RWPE2 (cell line): ENCODE measurements at regions not wholly inside any gene's neighbourhood (a gene's known extent, or its start where the extent isn't known, plus 50 kb on each side); places are given as distances from the start of the nearest gene placed in this dataset.
"Not testable (repeated sequence)": the region's sequence is repeated elsewhere in the genome, so short reads cannot be mapped to it uniquely, and the experiment has no call there.

Experiments
- ATAC-seq: fragments of 200-7000 bp; cut with Tn5 transposase; 3 replicates; pipeline ENCODE4 v1.9.1; 2021; ENCODE audit warnings: low read depth
- DNase-seq: peaks from one replicate; pipeline ENCODE4 v3.0.0-alpha.2; 2020; ENCODE audit warnings: low spot score
- H3K27ac ChIP-seq: fragments of 450-650 bp; 2 replicates; pipeline ENCODE4 v1.5.1; 2017; ENCODE audit warnings: mild to moderate bottlenecking; ENCODE audit not compliant: poor library complexity, severe bottlenecking
- H3K27me3 ChIP-seq: fragments of 250-450 bp; sonication (Bioruptor Pico); 2 replicates; pipeline ENCODE4 v1.5.1; 2021; ENCODE audit warnings: mild to moderate bottlenecking, moderate library complexity; ENCODE audit not compliant: insufficient read depth, poor library complexity, severe bottlenecking
- H3K36me3 ChIP-seq: fragments of 250-450 bp; sonication (Bioruptor Pico); 2 replicates; pipeline ENCODE4 v1.5.1; 2020; ENCODE audit warnings: low read depth, mild to moderate bottlenecking, moderate library complexity
- H3K4me1 ChIP-seq: fragments of 250-450 bp; sonication (Bioruptor Pico); 2 replicates; pipeline ENCODE4 v1.5.1; 2021; ENCODE audit warnings: mild to moderate bottlenecking, moderate library complexity; ENCODE audit not compliant: insufficient read depth, poor library complexity, severe bottlenecking
- H3K4me3 ChIP-seq: fragments of 250-450 bp; sonication (Bioruptor Pico); 2 replicates; pipeline ENCODE4 v1.5.1; 2021; ENCODE audit warnings: mild to moderate bottlenecking, moderate library complexity; ENCODE audit not compliant: severe bottlenecking
- H3K9me3 ChIP-seq: fragments of 250-450 bp; sonication (Bioruptor Pico); 2 replicates; pipeline ENCODE4 v1.5.1; 2021; ENCODE audit warnings: mild to moderate bottlenecking, moderate library complexity; ENCODE audit not compliant: severe bottlenecking
- TF ChIP-seq, protein P1 (sequence below): fragments of 450-650 bp; IDR thresholded peaks from one replicate; pipeline ENCODE4 v1.5.1; 2017; ENCODE audit warnings: mild to moderate bottlenecking, moderate library complexity; ENCODE audit not compliant: poor library complexity, severe bottlenecking

DNA sequence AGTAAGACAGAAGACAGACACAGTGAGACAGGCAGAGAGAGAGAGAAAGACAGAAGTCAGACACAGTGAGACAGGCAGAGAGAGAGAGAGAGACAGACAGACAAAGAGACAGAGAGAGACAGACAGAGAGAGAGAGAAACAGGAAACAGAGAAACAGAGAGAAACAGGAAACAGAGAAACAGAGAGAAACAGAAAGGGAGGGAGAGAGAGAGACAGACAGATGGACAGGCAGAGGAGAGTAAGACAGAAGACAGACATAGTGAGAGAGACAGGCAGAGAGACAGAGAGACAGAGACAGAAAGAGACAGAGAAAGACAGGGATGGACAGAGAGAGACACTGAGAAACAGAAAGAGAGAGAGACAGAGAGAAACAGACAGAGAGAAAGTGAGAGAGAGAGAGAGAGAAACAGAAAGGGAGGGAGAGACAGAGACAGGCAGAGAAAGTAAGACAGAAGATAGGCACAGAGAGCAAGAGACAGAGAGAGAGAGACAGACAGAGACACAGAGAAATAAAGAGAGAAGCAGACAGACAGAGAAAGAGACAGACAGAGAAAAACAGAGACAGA is 109.3 kb upstream of the ANKRD30BL start:
- Histone ChIP-seq H3K4me1 (no peaks in the 10 kb centered on the region), H3K36me3 (no peaks in the 10 kb centered on the region), H3K4me3 (no peak overlapping the region), H3K9me3 (no peaks in the 10 kb centered on the region), H3K27me3 (no peaks in the 10 kb centered on the region), H3K27ac (no peak overlapping the region)
- TF ChIP-seq, protein P1, sequence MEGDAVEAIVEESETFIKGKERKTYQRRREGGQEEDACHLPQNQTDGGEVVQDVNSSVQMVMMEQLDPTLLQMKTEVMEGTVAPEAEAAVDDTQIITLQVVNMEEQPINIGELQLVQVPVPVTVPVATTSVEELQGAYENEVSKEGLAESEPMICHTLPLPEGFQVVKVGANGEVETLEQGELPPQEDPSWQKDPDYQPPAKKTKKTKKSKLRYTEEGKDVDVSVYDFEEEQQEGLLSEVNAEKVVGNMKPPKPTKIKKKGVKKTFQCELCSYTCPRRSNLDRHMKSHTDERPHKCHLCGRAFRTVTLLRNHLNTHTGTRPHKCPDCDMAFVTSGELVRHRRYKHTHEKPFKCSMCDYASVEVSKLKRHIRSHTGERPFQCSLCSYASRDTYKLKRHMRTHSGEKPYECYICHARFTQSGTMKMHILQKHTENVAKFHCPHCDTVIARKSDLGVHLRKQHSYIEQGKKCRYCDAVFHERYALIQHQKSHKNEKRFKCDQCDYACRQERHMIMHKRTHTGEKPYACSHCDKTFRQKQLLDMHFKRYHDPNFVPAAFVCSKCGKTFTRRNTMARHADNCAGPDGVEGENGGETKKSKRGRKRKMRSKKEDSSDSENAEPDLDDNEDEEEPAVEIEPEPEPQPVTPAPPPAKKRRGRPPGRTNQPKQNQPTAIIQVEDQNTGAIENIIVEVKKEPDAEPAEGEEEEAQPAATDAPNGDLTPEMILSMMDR, result no peak
- ATAC-seq (no peak), DNase-seq (no peak)

DNA sequence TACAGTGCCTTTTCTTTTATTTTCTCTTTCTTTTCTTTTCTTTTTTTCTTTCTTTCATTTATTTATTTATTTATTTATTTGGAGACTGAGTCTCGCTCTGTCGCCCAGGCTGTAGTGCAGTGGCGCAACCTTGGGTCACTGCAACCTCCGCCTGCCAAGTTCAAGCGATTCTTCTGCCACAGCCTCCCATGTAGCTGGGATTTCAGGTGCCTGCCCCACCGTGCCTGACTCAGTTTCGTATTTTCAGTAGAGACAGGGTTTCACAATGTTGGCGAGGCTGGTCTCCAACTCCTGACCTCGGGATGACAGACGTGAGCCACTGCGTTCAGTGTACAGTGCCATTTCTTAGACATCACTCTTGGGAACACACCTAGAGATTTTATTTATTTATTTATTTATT is 110.0 kb upstream of the ANKRD30BL start:
- not testable (repeated sequence) for ATAC-seq, H3K4me1 ChIP-seq, H3K27me3 ChIP-seq, H3K9me3 ChIP-seq, H3K27ac ChIP-seq, H3K36me3 ChIP-seq, H3K4me3 ChIP-seq, DNase-seq

DNA sequence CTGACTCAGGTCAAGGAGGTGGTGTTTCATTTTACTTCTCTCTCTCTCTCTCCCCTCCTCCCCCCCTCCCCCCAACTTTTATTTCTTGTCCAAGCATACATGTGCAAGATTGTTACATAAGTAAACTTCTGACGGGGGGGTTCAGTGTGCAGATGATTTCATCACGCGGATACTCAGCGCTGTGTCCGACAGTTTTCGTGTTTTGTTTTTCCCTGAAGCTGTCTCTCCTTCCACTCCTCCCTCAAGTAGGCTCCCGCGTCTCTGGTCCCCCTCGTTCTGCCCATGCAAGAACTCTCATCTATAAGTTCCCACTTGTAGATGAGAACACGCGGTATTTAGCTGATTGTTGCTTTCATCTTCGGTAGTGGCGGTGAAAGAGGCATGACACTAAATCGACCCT is 111.0 kb upstream of the ANKRD30BL start:
- H3K27ac ChIP-seq, result no peak overlapping the region
- TF ChIP-seq, protein P1, result no peak
- ATAC-seq, result no peak
- no peak overlapping the region for H3K4me3 ChIP-seq
- no peaks in the 10 kb centered on the region for H3K4me1 ChIP-seq
- H3K36me3 ChIP-seq, result no peaks in the 10 kb centered on the region
- no peaks in the 10 kb centered on the region for H3K9me3 ChIP-seq
- H3K27me3 ChIP-seq, result no peaks in the 10 kb centered on the region
- DNase-seq, result no peak

DNA sequence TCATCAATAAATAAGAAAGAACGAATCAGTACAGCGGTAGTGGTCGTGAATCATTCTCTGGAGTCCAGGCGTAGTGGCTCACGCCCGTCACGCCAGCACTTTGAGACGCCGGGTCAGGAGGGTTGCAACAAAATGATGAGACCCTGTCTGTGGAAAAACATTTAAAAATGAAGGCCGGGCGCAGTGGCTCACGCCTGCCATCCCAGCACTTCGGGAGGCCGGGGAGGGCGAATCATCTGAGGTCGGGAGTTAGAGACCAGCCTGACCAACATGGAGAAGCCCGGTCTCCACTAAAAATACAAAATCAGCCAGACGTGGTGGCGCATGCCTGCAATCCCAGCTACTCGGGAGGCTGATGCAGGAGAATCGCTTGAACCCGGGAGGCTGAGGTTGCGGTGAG is 111.8 kb upstream of the ANKRD30BL start:
- not testable (repeated sequence) for ATAC-seq, H3K36me3 ChIP-seq, DNase-seq, H3K27me3 ChIP-seq, H3K27ac ChIP-seq, H3K4me3 ChIP-seq, H3K9me3 ChIP-seq, H3K4me1 ChIP-seq

DNA sequence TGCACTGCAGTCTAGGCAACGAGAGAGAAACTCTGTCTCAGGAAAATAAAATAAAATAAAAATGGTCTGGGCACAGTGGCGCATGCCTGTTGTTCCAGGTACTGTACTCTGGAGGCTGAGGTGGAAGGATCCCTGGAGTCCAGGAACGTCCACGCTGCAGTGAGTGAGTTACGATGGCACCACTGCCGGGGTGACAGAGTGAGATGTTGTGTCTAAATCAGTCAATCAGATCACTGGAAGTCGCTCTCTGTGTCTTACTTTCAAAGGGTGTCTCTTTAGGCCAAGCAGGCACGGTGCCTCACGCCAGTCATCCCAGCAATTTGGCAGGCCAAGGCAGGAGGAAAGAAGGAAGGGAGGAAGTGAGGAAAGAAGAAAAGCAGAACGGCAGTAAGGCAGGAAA is 112.2 kb upstream of the ANKRD30BL start:
- Histone ChIP-seq H3K4me3 (no peak overlapping the region), H3K27ac (no peak overlapping the region), H3K27me3 (no peaks in the 10 kb centered on the region), H3K9me3 (no peaks in the 10 kb centered on the region), H3K4me1 (no peaks in the 10 kb centered on the region), H3K36me3 (no peaks in the 10 kb centered on the region)
- ATAC-seq (no peak), DNase-seq (no peak)
- TF ChIP-seq, protein P1, result no peak

DNA sequence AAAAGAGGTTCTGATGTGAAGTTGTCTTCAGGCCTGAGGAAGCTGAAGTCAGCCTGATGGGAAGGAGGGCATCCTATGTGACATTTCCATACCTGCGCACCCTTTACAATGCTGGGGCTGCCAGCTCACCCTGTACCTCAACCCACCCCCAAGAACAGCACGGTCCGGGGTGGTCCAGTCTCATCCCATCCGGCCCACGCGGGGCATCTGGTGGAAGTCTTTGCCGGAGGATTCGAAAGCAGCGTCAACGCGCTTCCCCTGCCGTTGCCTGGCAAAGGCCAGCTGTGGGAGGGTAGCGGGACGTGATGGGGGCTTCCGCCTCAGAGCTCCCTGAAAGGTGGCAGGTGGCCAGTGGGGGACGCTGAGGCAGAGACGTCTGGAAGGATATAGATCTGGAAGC is 113.6 kb upstream of the ANKRD30BL start:
- Histone ChIP-seq H3K27ac (no peak overlapping the region), H3K4me1 (no peaks in the 10 kb centered on the region), H3K4me3 (no peak overlapping the region), H3K9me3 (no peaks in the 10 kb centered on the region), H3K27me3 (no peaks in the 10 kb centered on the region), H3K36me3 (no peaks in the 10 kb centered on the region)
- ATAC-seq (no peak), DNase-seq (no peak)
- TF ChIP-seq, protein P1, result no peak
